Hypothalamus (tissue), 51 donors: ENCODE measurements at regions not wholly inside any gene's neighbourhood (a gene's known extent, or its start where the extent isn't known, plus 50 kb on each side); places are given as distances from the start of the nearest gene placed in this dataset.
"Not testable (repeated sequence)": the region's sequence is repeated elsewhere in the genome, so short reads cannot be mapped to it uniquely, and the experiment has no call there.

Source experiments
- DNase-seq, 51 donors: peaks; one replicate each; lab custom pipeline; 2025; lab: John Stamatoyannopoulos, UW

GRCh38 chr10:45520476-45520875 lies 146.5 kb downstream of the ALOX5 start:
- no peak for DNase-seq

- no peak for DNase-seq
These were observed 144.7 kb downstream of the ALOX5 start for GRCh38 chr10:45518741-45519140.

- DNase-seq, result no peak
These were observed 141.6 kb downstream of the ALOX5 start for GRCh38 chr10:45515630-45516029.

- DNase-seq, result peak in 38 of 51 donors; percentile 5 to 75 (median 32)
These were observed 140.6 kb downstream of the ALOX5 start for GRCh38 chr10:45514291-45515270.

GRCh38 chr10:45513551-45513950 lies 139.5 kb downstream of the ALOX5 start:
- no peak for DNase-seq

- DNase-seq, result not testable (repeated sequence)
These were observed 137.9 kb downstream of the ALOX5 start for GRCh38 chr10:45511926-45512325.

- no peak for DNase-seq
These were observed 135.5 kb downstream of the ALOX5 start for GRCh38 chr10:45509491-45509890.

GRCh38 chr10:45505311-45505710 lies 131.3 kb downstream of the ALOX5 start:
- no peak for DNase-seq

- DNase-seq, result no peak
These were observed 128.4 kb downstream of the ALOX5 start for GRCh38 chr10:45502458-45502857.

- DNase-seq, result no peak
These were observed 127.8 kb downstream of the ALOX5 start for GRCh38 chr10:45501791-45502190.

- DNase-seq, result no peak
These were observed 126.8 kb downstream of the ALOX5 start for GRCh38 chr10:45500798-45501197.

GRCh38 chr10:45500304-45500703 lies 126.3 kb downstream of the ALOX5 start:
- no peak for DNase-seq

GRCh38 chr10:45495438-45496152 lies 121.6 kb downstream of the ALOX5 start:
- DNase-seq, result no peak
